Stimulated activated CD4-positive, alpha-beta T cell treated with anti-CD3 and anti-CD28 coated beads, Interleukin-1b, Interleukin-23, amount 100 ng/mL, for 1 hour (primary cell): ENCODE measurements at regions not wholly inside any gene's neighbourhood (a gene's known extent, or its start where the extent isn't known, plus 50 kb on each side); places are given as distances from the start of the nearest gene placed in this dataset.

Experiments
- DNase-seq, 2 donors: peaks; one replicate each; pipeline ENCODE4 v3.0.0-alpha.2; 2020; ENCODE audit warnings: low read depth in 2 of 2

DNA sequence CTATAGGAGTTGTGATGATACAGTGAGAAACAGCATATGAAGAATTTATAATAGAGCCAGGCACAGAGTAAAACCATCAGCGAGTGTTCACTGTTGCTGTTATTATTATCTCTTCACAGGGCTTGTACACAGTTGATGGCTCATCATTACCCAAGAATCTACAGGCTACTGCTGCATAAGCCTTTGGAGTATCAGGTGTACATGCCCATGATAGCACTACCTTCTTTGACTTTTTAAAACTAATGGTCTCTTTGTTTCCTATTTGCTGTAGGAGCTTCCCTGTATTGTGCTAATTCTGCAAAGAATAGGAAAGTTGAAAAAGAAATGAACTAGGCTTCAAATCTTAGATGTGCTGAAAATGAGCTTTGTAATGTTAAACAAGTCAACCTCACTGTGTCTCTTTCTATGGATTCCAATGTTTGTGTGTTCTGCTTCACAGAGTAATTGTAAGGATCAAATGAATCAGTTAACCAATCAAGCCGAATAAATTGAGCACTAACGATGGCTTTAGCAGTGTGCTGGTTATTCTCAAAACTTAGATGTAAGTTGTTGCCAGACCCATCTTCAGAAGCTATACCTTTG lies 138.8 kb downstream of the TUSC7 start:
- no peak for DNase-seq

DNA sequence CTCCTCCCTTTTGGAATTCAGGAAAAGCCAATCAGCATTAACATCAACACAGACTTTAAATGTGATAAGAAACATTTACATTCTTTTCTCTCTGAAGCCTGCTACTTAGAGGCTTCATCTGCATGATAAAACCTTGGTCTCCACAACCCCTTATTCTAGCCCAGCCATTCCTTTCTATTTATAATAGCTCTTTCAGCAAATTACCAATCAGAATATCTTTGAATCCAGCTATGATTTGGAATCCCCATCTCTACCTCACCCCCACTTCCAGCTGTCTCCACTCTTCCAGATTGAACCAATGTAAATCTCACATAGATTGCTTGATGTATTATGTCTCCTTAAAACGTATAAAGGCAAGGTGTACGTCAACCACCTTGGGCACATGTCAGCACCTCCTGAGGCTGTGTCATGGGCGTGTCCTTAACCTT lies 139.7 kb downstream of the TUSC7 start:
- no peak for DNase-seq

DNA sequence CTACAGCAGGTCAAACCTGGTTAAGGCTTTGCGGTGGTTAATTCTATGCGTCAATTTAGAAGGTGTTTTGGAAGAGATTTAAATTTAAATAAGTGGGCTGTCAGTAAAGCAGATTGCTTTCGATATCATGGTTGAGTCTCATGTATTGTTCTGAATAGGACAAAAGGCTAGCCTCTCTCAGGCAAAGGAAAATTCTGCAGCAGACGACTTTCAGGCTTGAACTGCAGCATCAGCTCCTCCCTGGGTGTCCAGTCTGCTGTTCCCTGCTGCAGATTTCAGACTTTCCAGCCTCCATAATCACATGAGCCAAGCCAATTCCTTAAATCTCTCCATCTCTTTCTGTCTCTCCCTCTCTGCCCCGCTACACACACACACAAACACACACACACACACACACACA lies 143.2 kb downstream of the TUSC7 start:
- no peak for DNase-seq

DNA sequence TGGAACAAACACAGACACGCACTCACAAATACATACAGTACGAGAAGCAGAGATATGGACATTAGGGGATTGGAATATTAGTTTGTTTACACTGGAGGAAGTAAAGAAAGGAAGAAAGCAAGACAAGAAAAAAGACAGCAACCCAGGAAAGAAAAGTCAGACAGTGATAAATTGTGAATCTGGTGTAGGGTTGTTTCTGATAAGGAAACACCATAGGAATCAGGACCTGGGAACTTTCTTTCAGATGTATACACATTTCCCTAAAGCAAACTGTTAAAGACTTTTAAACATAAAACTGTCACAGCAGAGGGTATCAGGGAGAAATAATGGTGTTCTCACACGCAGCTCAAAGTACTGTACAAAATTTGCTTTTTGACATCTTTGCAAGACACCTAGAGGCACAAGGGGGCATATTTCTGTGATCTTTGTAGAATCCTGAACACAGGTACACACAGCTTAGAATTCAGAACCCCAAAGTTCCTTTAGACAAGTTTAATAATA lies 153.7 kb downstream of the TUSC7 start:
- DNase-seq: no peak

DNA sequence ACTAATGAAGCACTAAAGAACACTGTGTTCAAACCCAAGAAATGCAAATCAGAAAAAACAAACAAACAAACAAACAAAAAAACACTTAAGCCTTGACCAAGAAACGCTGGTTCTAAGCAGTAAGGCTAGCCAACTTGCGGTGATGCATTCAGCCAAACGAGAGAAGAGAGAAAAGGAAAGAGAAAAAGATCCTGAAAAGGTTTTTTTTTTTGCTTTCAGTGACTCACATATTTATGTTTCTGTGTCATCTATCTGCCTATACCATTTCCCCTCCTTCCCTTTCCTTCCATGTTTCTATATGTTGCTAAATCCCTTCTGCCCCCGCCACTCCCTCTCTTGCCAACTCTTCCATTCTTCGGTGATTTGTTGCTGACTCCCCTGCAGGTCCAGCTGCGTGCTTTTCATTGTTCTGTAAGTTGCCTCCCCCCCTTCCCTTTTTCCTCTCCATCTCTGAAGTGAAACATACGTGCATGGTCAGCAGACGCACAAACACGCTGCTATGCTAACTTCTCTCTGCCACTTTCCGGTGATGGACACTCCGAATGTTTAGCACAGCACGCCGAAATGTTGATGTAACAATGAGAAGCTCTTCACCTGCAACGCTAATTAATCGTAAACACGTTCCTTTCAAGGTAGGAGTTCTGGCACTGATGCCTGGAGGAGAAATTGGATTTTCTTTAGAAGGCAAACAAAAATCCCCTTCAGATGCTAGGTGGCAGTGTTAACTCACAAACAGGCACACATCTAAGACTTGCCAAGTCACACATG lies 154.4 kb downstream of the TUSC7 start:
- DNase-seq: no peak

DNA sequence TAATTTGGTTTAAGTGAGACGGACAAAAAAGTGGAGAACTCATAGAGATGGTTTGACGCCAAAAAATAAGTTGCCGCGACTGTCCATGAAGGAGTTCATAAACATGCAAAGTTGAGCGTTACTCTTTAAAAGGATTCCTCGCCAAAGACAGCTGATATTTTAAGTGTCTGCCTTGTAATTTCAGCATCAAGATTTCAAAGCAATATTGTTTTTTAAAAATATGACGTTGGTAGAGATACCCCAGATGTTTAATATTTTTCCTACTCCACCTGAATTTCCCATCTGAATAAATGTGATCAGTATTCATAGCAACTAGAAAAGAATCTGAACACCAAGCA lies 155.0 kb downstream of the TUSC7 start:
- DNase-seq: no peak

DNA sequence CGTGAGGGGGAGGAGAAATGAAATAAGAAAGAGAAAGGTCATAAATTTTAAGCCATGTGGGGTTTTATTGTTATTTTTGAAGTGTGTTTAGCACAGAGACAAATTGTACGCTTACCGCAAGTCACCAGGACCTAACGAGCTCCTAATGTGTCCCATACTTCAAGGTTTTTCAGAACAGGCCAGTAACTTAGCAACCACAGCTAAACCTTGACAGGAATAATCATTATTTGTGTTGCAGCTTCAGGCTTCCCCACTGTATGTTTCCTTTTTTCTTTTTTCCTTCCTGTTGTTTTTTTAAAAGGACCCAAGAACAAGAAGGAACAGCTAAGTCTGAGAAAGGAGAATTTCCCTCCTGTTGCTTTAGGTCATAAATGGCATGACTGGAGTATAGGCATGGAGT lies 160.8 kb downstream of the TUSC7 start:
- no peak for DNase-seq

DNA sequence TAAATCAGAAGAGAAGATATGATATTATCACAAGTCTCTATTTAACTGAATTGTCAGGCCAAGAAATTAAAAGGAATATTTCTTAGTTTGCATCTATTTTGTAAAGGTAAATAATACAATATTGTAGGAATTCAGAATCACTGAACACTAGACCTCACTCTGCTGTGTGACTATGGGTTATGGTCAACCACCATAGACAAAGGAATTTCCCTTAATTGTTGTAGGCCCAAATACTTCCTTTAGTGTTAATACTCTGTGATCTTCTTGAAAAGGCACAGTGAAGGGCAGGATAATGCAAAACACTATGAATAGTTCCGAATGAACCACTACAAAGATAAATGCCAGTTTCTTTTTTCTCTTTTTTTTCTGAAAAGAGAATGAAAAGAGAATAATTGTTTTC lies 162.3 kb downstream of the TUSC7 start:
- DNase-seq: no peak

DNA sequence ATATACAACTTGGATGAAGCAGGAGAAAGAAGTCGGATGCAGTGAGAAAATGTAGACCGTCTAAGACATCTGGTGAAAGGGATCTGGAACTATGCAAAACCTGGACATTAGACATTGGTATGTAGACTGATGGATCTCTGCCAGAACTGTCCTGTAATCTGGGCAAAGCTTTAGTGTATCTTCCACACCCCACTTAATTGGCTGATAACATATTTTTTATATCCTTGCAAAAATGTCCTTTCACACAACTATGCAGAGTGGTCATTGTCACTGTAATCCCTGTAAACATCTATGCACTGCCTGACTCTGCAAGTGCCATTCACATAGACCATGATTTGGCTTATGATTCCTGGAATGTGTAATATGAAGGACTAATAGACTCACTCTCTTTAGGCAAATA lies 163.1 kb downstream of the TUSC7 start:
- DNase-seq: no peak

DNA sequence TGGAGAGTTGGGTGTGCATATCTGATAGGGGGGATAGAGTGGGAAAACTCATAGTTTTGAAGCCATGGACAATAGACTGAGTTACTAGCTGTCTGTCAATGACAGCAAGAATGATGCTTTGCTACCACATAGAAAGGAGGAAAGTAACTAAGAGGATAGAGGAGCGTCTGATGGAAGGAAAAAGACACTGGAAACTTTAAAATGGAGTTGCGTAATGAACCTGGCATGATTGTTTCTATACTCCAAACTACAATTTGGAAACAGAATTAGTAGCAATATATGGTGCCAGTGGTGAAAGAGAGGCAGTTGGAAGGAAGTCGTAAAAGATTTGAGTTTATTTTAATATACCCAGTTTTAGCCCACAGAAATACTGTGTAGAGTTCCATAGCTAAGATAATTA lies 163.6 kb downstream of the TUSC7 start:
- DNase-seq: no peak

DNA sequence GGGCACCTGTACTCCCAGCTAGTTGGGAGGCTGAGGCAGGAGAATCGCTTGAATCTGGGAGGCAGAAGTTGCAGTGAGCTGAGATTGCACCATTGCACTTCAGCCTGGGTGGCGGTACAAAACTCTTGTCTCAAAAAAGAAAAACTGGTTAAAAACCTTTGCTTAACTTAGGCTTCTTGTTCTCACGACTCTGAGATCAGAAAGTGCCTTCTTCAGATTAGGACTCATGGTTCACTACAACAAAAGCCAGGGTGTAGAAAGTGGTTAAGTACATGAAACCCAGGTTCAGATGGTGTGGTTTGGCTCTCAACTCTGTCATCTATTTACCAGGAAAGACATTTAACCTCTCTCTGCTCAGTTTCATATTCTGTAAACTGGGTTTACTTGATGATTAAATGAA lies 168.4 kb downstream of the TUSC7 start:
- no peak for DNase-seq

DNA sequence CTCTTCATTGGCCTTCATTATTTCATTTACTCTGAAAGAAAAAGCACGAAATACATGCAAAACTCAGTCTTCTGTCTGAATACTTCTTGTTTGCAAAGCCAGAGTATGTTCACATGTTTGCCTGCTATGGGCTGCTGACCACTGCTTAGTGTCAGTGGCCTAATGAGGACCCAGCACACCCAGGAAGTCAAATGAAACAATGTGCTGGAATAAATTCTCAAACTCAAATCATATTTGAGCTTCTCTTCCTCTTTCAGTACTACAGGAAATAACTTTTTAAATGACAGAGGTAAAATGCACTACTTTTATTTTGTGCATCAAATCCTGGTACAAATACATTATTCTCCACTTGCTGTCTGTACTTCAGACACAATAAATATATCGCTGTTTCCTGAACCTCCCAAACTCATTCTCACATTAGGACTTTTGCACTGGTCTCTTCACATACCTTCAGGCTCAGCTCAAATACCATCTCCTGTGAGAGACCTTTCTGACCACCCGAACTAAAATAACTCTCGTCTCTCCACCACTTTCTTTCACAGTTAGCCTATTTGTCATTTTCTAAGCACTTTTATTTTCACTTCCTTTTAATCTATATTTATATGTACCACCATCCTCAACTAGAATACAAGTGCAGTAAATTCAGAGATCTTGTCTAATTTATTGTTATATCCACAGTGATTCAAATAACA lies 176.8 kb downstream of the TUSC7 start:
- DNase-seq: no peak

DNA sequence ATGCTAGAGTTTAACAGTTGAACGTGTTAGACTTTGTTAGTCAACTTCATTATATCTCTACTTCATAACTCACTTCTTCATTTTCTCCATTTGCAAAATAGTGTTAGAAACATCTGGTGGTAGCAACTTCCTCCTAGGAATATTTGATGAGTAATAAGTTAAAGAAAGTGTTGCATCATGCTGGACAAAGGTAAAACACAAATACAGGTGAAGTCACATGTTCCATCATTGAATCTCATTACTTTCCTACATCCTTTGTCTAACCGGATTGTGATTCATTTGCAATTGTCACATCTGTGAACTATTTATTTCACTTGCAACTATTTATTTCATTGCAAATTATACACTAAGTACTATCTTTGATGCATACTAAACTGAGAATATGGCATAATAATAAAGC lies 186.5 kb downstream of the TUSC7 start:
- DNase-seq: no peak

DNA sequence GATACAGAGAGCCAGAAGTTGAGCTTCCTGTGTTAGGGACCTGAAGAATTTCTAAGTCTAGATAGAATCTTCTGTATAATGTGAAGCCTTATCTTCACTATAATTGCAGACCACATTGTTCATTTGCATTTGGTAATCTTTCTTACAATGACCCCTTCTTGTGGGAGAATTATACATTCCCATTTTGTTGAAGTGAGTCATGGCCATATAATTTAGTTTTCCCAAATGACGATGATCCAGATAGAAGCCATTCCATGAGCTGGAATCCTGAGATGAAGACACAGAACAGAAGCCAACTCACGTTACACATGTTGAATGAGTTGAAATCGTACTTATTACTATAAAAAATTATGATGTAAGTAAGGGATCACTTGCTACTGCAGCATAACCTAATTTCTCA lies 187.8 kb downstream of the TUSC7 start:
- no peak for DNase-seq

DNA sequence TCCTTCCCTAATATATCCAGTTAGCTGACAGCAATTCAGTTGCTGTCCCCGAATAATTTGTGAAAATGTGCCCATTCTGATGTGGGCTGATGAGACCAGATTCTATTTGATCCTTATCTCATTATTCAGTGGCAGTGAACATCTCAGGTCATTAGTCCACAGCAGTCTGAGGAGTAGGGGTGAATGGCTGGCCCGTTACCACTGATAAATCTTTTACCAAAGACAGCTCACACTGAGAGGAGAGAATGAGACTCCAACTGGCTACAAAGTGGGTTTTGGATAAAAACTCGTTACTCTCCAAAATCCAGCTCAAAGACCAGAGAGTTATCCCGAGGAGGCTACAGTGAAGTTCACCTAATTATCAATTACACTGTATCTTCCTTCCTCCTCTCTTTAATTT lies 189.7 kb downstream of the TUSC7 start:
- no peak for DNase-seq

DNA sequence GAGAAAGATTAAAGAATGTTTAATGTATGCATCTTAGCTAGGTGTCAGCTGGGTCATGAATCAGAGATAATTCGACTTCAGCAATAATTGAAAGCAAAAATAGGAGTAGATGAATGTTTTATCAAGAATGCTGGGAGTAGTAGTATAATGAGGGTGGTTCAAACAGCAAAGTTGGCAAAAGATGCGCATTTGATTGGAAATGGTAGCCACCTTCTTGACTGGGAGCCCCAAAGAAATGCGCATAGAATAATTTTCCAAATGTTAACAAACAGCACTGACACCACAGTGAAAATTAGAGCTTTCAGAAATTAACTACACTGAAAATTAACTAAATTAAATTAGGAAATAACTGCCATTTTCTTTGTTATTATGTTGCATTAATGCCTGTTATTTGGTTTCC lies 195.8 kb downstream of the TUSC7 start:
- no peak for DNase-seq

DNA sequence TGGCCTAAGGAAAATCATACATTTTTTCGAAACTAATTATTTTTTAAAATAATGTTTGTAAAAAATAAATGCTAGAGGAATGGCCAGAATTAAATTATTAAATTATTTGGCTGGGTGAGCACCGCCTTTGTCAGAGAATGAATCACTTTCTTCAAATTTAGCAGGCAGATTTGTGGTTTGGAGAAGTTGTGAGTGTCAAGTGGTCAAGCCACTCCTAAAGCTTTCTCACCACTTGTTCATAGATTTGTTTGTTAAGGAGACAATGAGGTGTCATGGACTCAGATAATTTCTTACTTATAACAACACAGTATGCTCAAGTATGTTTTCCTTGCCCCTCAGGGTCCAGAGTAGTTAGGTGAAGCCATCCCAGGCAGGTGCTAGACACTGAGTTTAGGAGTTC lies 196.2 kb downstream of the TUSC7 start:
- no peak for DNase-seq

DNA sequence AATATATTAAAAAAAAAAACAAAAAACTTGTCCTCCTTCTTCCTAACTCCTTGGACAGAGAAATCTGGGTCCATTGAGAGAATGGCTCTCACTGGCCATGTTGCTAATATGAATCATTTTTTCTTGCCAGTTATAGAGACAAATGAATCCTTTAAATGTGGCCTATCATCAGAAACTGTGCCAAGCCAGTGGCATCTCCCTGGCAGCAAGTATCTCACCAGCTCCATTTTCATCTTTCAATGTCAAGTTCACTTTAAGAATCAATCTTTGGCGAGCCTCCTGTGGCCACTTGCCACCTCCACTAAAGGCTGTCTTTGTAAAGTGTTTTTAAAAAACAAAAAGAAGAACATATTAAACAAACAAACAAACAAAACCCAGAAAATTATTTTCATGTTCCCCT lies 202.5 kb downstream of the TUSC7 start:
- no peak for DNase-seq

DNA sequence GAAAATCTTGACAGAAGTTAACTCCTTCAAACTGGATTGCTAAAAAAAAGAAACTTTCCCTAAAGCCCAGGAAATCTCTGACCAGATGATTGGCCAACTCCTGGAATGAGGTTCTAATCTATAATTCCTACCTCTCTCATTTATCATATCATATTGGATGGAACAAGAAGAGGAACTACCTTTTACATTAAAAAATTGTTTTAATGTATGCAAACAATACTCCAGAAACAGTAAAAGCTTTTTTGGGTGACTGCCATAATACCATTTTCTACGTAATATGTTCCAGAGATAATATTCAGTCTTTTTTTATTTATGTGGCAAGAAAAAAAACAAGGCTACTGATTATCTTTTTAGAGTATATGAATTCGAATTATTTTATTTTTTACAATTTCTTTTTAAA lies 204.4 kb downstream of the TUSC7 start:
- DNase-seq: no peak

DNA sequence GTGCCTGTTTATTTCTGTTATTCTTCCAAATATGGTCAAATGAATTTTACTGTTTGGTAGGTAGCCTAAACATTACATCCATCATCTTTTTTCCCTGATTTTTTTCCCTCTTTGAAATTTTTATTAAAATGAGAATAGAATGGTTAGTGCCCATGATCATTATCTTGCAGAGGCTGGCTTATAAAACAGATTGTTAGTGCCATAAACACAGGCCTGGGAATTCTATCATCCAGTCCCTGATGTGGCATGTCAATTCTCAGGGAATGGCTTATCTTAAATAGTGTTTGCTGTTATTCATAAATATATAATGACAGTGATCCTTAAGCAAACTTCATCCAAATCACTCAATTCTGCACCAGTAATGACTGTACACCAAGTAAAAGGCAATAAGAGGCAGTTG lies 207.3 kb downstream of the TUSC7 start:
- no peak for DNase-seq

DNA sequence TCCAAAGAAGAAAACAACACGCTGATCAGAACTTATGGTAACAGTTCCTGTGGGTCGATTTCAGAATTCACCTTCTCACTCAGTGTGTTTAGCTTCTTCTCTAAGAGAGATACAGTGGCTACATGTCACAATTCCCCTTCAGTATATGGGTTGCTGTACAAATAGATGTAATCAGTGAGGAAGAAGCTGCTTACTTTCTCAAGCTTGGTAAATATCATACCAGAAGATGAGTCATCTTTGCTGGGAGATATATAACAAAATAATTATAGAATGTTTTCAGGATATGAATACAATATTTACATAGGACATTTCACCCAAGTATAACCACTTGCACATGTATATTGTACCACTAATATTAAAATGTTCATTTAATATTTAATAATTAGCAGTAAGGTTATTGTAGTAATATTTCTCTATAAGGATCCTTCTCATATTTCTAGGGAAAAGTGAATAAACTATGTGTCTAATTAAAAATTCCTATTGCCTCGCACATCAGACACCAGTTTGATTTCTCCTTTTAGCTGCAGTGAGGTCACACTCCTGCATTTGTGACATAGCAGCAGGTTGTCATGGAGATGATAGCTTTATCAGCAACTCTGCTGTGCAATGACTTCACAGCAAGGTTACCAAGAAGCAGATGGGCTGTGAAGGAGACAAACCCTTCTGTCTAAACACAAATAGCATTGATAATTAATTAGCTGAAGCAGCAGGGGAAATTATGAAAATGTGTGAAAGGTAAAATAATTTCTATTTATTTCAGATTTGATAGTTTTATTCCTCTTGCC lies 211.4 kb downstream of the TUSC7 start:
- no peak for DNase-seq

DNA sequence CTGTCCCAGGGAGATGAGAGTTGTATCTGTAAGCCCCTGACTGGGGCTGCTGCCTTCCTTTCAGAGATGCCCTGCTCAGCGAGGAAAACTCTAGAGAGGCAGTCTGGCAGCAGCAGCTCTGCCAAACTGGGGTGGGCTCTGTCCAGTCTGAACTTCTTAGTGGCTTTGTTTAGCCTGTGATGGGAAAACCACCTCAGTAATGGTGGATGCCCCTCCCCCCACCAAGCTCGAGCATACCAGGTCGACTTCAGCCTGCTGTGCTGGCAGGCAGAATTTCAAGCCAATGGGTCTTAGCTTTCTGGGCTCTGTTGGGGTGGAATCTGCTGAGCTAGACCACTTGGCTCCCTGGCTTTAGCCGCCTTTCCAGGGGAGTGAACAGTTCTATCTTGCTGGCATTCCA lies 218.3 kb downstream of the TUSC7 start:
- no peak for DNase-seq
